Spleen (tissue), 11 donors: ENCODE measurements at regions not wholly inside any gene's neighbourhood (a gene's known extent, or its start where the extent isn't known, plus 50 kb on each side); places are given as distances from the start of the nearest gene placed in this dataset.
"Not testable (repeated sequence)": the region's sequence is repeated elsewhere in the genome, so short reads cannot be mapped to it uniquely, and the experiment has no call there.

ENCODE experiments used
- DNase-seq: peaks from one replicate; pipeline ENCODE4 v3.0.0-alpha.2; 2020
- H3K27ac ChIP-seq, 8 donors: fragments of 200-600 bp; sonication (generic) in 7 of 8; 1 replicate in 4 of 8; 2 replicates in 4 of 8; pipeline versions ENCODE4 v1.5.0 to v1.8.0; 2016 to 2021; ENCODE audit warnings: inconsistent platforms in 4 of 8, mild to moderate bottlenecking in 4 of 8, moderate library complexity in 1 of 8
- H3K27me3 ChIP-seq, 7 donors: fragments of 200-600 bp; sonication (generic) in 6 of 7; replicated peaks in 1 of 7; 1 replicate in 4 of 7; 2 replicates in 3 of 7; pipeline versions ENCODE4 v1.5.0 to v1.8.0; 2016 to 2021; ENCODE audit warnings: inconsistent platforms in 3 of 7, mild to moderate bottlenecking in 1 of 7
- H3K36me3 ChIP-seq, 6 donors: fragments of 200-600 bp; sonication (generic) in 5 of 6; 1 replicate in 4 of 6; 2 replicates in 2 of 6; pipeline versions ENCODE4 v1.5.0 to v1.8.0; 2016 to 2021; ENCODE audit warnings: inconsistent platforms in 2 of 6
- H3K4me1 ChIP-seq, 6 donors: fragments of 200-600 bp; sonication (generic) in 5 of 6; 1 replicate in 3 of 6; 2 replicates in 3 of 6; pipeline versions ENCODE4 v1.5.0 to v1.8.0; 2016 to 2021; ENCODE audit warnings: inconsistent platforms in 3 of 6
- H3K4me3 ChIP-seq, 8 donors: fragments of 200-600 bp; sonication (generic) in 7 of 8; 1 replicate in 4 of 8; 2 replicates in 4 of 8; pipeline versions ENCODE4 v1.5.0 to v1.8.0; 2016 to 2021; ENCODE audit warnings: inconsistent platforms in 4 of 8, mild to moderate bottlenecking in 4 of 8, moderate library complexity in 2 of 8
- H3K9me3 ChIP-seq, 8 donors: fragments of 200-600 bp; sonication (generic) in 7 of 8; 1 replicate in 4 of 8; 2 replicates in 4 of 8; pipeline versions ENCODE4 v1.5.0 to v1.8.0; 2016 to 2021; ENCODE audit warnings: inconsistent platforms in 4 of 8
- CTCF ChIP-seq, 11 experiments: fragments of 200-600 bp in 7 of 11; fragments of 450-650 bp in 4 of 11; sonication (generic) in 4 of 11; IDR thresholded peaks in 8 of 11; conservative IDR thresholded peaks in 3 of 11; 1 replicate in 7 of 11; 2 replicates in 4 of 11; pipeline versions ENCODE4 v1.4.0 to v1.8.0; 2016 to 2021; ENCODE audit warnings: antibody characterized with exemption in 11 of 11, inconsistent platforms in 4 of 11, mild to moderate bottlenecking in 1 of 11
- POLR2A ChIP-seq, 3 donors: fragments of 450-650 bp; IDR thresholded peaks; one replicate each; pipeline ENCODE4 v1.5.1; 2017; ENCODE audit warnings: antibody characterized with exemption in 3 of 3, mild to moderate bottlenecking in 1 of 3
- POLR2AphosphoS5 ChIP-seq, 3 donors: sonication (generic); formaldehyde crosslinking; IDR thresholded peaks; one replicate each; pipeline ENCODE4 v1.5.1; 2017; ENCODE audit warnings: antibody characterized with exemption in 3 of 3
- WGBS, 5 donors: extraction: QIAGEN DNeasy Blood & Tissue Kit in 3 of 5; methylation state at CpG; one replicate each; pipeline versions ENCODE4 v1.1.5 to v1.1.7; 2013 to 2018; 5-methylcytosine and 5-hydroxymethylcytosine counted together
- intact Hi-C: fragments of 100-400 bp; cut with DNase I; formaldehyde crosslinking; loops from one replicate; pipeline ENCODE4 v1.15.0; 2023; ENCODE audit warnings: low total_unique reads
- donor health status: healthy with polysubstance abuse.
- donor health status: DM: no; HTN: no; CAD: no; lungs with moderate emphysema.
- donor health status: DM: no; HTN: no; CAD: no.
- donor health status: Bipolar disorder and iron deficiency.
- donor health status: healthy.
- donor health status: DM: no; HTN: no; CAD: no.
- donor health status: DM: yes; HTN: yes; CAD: no.

- Histone ChIP-seq H3K27me3 (no peaks in the 10 kb centered on the region), H3K9me3 (no peaks in the 10 kb centered on the region), H3K4me1 (peaks cover 0 to 4% (median 0%) of the 10 kb centered on the region in 6 donors), H3K4me3 (no peak overlapping the region), H3K36me3 (no peaks in the 10 kb centered on the region), H3K27ac (no peak overlapping the region)
- no peak for DNase-seq
- intact Hi-C loops, result no loop called here
- TF ChIP-seq CTCF (IDR thresholded peaks at IDR 0.05 in 8 of 11, conservative IDR thresholded peaks at IDR 0.05 in 3 of 11), result no peak
- no peak for TF ChIP-seq POLR2AphosphoS5 (IDR thresholded peaks at IDR 0.05)
- no peak for TF ChIP-seq POLR2A (IDR thresholded peaks at IDR 0.05)
- WGBS, 5 donors, result 83 to 94% (median 86%) methylated on average over 1 of the region's 1 CpG
Observed at GRCh38 chr7:76139670-76140069, 62.0 kb upstream of the SRRM3 start.

GRCh38 chr7:76140259-76140658, 61.4 kb upstream of the SRRM3 start:
- H3K9me3 ChIP-seq, intact Hi-C loops, H3K27ac ChIP-seq, H3K36me3 ChIP-seq, H3K4me1 ChIP-seq, H3K27me3 ChIP-seq, DNase-seq, H3K4me3 ChIP-seq: not testable (repeated sequence)
- 71 to 89% (median 85%) methylated on average over 3 of the region's 3 CpGs for WGBS, 5 donors

- Histone ChIP-seq H3K4me1 (peaks cover 0 to 8% (median 0%) of the 10 kb centered on the region in 6 donors), H3K27me3 (no peaks in the 10 kb centered on the region), H3K4me3 (no peak overlapping the region), H3K27ac (no peak overlapping the region), H3K36me3 (no peaks in the 10 kb centered on the region), H3K9me3 (no peaks in the 10 kb centered on the region)
- 72 to 90% (median 85%) methylated on average over 5 of the region's 5 CpGs for WGBS, 5 donors
- TF ChIP-seq CTCF (IDR thresholded peaks at IDR 0.05 in 8 of 11, conservative IDR thresholded peaks at IDR 0.05 in 3 of 11) (no peak), POLR2A (IDR thresholded peaks at IDR 0.05) (no peak), POLR2AphosphoS5 (IDR thresholded peaks at IDR 0.05) (no peak)
- DNase-seq, result no peak
- intact Hi-C loops, result no loop called here
Observed at GRCh38 chr7:76142861-76143260, 58.8 kb upstream of the SRRM3 start.

GRCh38 chr7:76144664-76145270, 56.9 kb upstream of the SRRM3 start:
- intact Hi-C loops, DNase-seq, H3K27ac ChIP-seq, H3K36me3 ChIP-seq, H3K4me1 ChIP-seq, H3K4me3 ChIP-seq, H3K27me3 ChIP-seq, H3K9me3 ChIP-seq: not testable (repeated sequence)
- 60 to 67% (median 63%) methylated on average over 5 of the region's 5 CpGs for WGBS, 5 donors

GRCh38 chr7:76146374-76146773, 55.3 kb upstream of the SRRM3 start:
- TF ChIP-seq POLR2AphosphoS5 (IDR thresholded peaks at IDR 0.05) (no peak), POLR2A (IDR thresholded peaks at IDR 0.05) (no peak), CTCF (IDR thresholded peaks at IDR 0.05 in 8 of 11, conservative IDR thresholded peaks at IDR 0.05 in 3 of 11) (no peak)
- no peak for DNase-seq
- peaks cover 0 to 8% (median 0%) of the 10 kb centered on the region in 6 donors for H3K4me1 ChIP-seq
- intact Hi-C loops, result no loop called here
- no peak overlapping the region for H3K27ac ChIP-seq
- no peaks in the 10 kb centered on the region for H3K9me3 ChIP-seq
- WGBS, 5 donors, result 81 to 89% (median 84%) methylated on average over 4 of the region's 4 CpGs
- H3K4me3 ChIP-seq, result no peak overlapping the region
- peaks cover 0 to 15% (median 12%) of the 10 kb centered on the region in 7 donors for H3K27me3 ChIP-seq
- no peaks in the 10 kb centered on the region for H3K36me3 ChIP-seq

GRCh38 chr7:76148947-76149346, 52.7 kb upstream of the SRRM3 start:
- H3K27ac ChIP-seq, H3K4me1 ChIP-seq, intact Hi-C loops, H3K4me3 ChIP-seq, H3K9me3 ChIP-seq, DNase-seq, H3K36me3 ChIP-seq: not testable (repeated sequence)
- WGBS, 5 donors, result 88 to 95% (median 92%) methylated on average over 3 of the region's 3 CpGs
- peaks cover 0 to 15% (median 12%) of the 10 kb centered on the region in 7 donors for H3K27me3 ChIP-seq
